DMS153 treated with DMSO at 0.1 percent for 48 hours (cell line): ENCODE measurements at regions not wholly inside any gene's neighbourhood (a gene's known extent, or its start where the extent isn't known, plus 50 kb on each side); places are given as distances from the start of the nearest gene placed in this dataset.
"Not testable (repeated sequence)": the region's sequence is repeated elsewhere in the genome, so short reads cannot be mapped to it uniquely, and the experiment has no call there.

Experiments
- DNase-seq: peaks from one replicate; lab custom pipeline; 2025; ENCODE audit not compliant: unreplicated experiment; lab: John Stamatoyannopoulos, UW

GRCh38 chr22:34801221-34801620 lies 264.7 kb upstream of the ISX start:
- DNase-seq: no peak

- DNase-seq: no peak
These were observed 261.9 kb upstream of the ISX start for GRCh38 chr22:34804091-34804490.

GRCh38 chr22:34804604-34805003 lies 261.4 kb upstream of the ISX start:
- DNase-seq: no peak

GRCh38 chr22:34805771-34806170 lies 260.2 kb upstream of the ISX start:
- DNase-seq: no peak

- DNase-seq: no peak
These were observed 257.3 kb upstream of the ISX start for GRCh38 chr22:34808618-34809017.

- no peak for DNase-seq
These were observed 253.3 kb upstream of the ISX start for GRCh38 chr22:34812631-34813030.

GRCh38 chr22:34814260-34815025 lies 251.5 kb upstream of the ISX start:
- no peak for DNase-seq

GRCh38 chr22:34829485-34829884 lies 236.5 kb upstream of the ISX start:
- no peak for DNase-seq

GRCh38 chr22:34834059-34834458 lies 231.9 kb upstream of the ISX start:
- no peak for DNase-seq

GRCh38 chr22:34834541-34834940 lies 231.4 kb upstream of the ISX start:
- not testable (repeated sequence) for DNase-seq

- no peak for DNase-seq
These were observed 224.6 kb upstream of the ISX start for GRCh38 chr22:34841331-34841771.

- no peak for DNase-seq
These were observed 224.0 kb upstream of the ISX start for GRCh38 chr22:34841911-34842310.

GRCh38 chr22:34842630-34843029 lies 223.3 kb upstream of the ISX start:
- DNase-seq: no peak

GRCh38 chr22:34843743-34844142 lies 222.2 kb upstream of the ISX start:
- DNase-seq: not testable (repeated sequence)

GRCh38 chr22:34845391-34845790 lies 220.6 kb upstream of the ISX start:
- no peak for DNase-seq

- no peak for DNase-seq
These were observed 218.9 kb upstream of the ISX start for GRCh38 chr22:34847072-34847471.

GRCh38 chr22:34849965-34850364 lies 216.0 kb upstream of the ISX start:
- no peak for DNase-seq

GRCh38 chr22:34851918-34852662 lies 213.9 kb upstream of the ISX start:
- DNase-seq: no peak

- DNase-seq: no peak
These were observed 210.5 kb upstream of the ISX start for GRCh38 chr22:34855471-34855870.

GRCh38 chr22:34858066-34858465 lies 207.9 kb upstream of the ISX start:
- DNase-seq: no peak

- no peak for DNase-seq
These were observed 204.2 kb upstream of the ISX start for GRCh38 chr22:34861787-34862186.

GRCh38 chr22:34866081-34866480 lies 199.9 kb upstream of the ISX start:
- no peak for DNase-seq
